ENCODE measurements at regions not wholly inside any gene's neighbourhood (a gene's known extent, or its start where the extent isn't known, plus 50 kb on each side); places are given as distances from the start of the nearest gene placed in this dataset.

DNA sequence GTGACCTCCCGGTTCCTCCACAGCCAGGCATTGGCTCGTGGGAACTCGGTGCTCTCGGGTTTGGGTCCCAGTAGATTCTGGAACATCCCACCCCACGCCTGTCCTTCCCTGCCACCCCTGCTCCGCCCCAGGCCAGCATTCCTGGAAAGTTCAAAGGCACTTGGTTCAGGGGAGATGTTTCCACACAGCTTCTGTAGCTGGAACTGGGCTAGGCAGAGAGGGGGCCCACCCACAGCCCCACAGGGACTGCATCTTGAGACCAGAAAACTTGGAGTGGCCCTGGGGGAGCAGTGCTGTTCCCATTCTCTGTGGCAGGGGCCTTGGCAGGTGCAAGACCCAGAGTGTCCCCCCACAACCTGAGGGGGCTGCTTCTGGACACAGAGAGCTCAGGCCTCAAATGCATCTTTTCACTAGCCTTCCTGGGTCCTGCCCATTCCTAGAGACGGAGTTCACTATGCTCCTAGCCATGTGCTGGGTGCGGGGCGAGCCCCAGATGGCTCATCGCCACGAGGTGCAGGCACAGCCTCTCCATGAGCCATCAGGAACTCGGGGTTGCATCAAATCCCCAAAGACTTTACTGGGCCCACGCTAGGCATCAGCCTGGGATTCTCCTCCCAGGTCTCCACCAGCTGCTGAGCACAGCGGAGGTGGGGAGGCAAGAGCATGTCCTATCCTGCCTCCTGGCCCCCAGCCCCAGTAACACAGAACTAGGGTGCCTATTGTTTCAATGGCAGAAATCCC lies 68.7 kb downstream of the ZFP36L2 start:
- WGBS (ENCODE audit: insufficient coverage, insufficient replicate concordance, low lambda C conversion rate, missing lambda C conversion rate) = 78% methylated on average over 14 of the region's 14 CpGs

DNA sequence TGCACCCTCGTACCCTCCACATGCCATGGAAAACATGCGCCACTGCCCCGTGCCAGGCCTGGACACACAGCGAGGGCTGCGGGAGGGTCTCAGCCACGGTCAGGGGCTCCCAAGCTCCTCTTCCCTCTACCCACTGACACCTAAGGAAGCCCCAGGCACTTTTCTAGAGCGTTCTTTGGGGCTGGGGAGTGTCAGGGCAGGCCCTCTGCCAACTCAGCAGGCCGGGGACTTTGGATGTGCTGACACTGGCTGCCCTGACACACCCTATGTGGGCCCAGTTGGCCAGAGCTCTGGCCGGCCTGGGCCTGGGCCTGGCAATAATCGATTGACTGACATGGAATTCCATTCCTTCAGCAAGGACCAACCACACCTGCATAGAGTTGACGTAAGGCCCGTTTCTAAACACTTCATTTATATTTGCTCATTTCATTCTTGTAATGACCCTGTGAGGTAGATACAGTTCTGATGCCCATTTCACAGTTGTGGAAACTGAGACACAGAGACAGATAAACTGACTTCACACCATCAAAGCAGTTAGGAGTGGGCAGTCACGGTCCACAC lies 70.5 kb downstream of the ZFP36L2 start:
- intact Hi-C loops (cut with micrococcal nuclease; ENCODE audit: unreplicated experiment) = no loop called here
- in situ Hi-C loops (cut with MboI) = no loop called here
- DNase-seq (ENCODE audit: low read depth, low spot score) (no peak), FAIRE-seq (no peak), ATAC-seq (no peak)
- ChIA-PET SMC1A (ENCODE audit: uncharacterized antibody, unreplicated experiment) (no interaction called here), RAD21 (ENCODE audit: unreplicated experiment) (no interaction called here), POLR2A (interaction anchor here (1.6 kb wide), 1 partner anchor 21 kb away, joined by 3 read pairs; no protein-coding TSS in a partner anchor), CTCF (no interaction called here)
- Histone ChIP-seq H3K79me2 (ENCODE audit: control insufficient read depth, insufficient read depth, low read length) (no peaks in the 10 kb centered on the region), H3K27me3 (replicated peaks in 1 of 2; ENCODE audit: control insufficient read depth in 2 of 2, insufficient read depth in 2 of 2, low read length in 1 of 2) (no peaks in the 10 kb centered on the region), H3K4me1 (ENCODE audit: control insufficient read depth, insufficient read depth, low read length) (peaks cover 23% of the 10 kb centered on the region), H3K36me3 (ENCODE audit: control insufficient read depth in 2 of 2, insufficient read depth in 2 of 2, low read length in 1 of 2) (no peaks in the 10 kb centered on the region), H3K4me2 (ENCODE audit: control insufficient read depth, insufficient read depth) (no peak overlapping the region), H4K20me1 (ENCODE audit: control insufficient read depth, insufficient read depth) (no peaks in the 10 kb centered on the region), H3K4me3 (no peak overlapping the region), H3K9ac (ENCODE audit: control insufficient read depth, insufficient read depth, low read length) (no peak overlapping the region), H3K27ac (ENCODE audit: control insufficient read depth, insufficient read depth) (no peak overlapping the region), H3K9me3 (replicated peaks; ENCODE audit: control insufficient read depth, insufficient read depth, low read length) (no peaks in the 10 kb centered on the region), H2AFZ (ENCODE audit: control insufficient read depth, low read depth, low read length) (no peak overlapping the region)
- BruUV-seq (replicated peaks) = no TSS peak
- WGBS (ENCODE audit: insufficient coverage, insufficient replicate concordance, low lambda C conversion rate, missing lambda C conversion rate) = 70% methylated on average over 13 of the region's 13 CpGs
- no peak for TF ChIP-seq YBX1 (IDR thresholded peaks at IDR 0.05)
- TF ChIP-seq, protein P1, sequence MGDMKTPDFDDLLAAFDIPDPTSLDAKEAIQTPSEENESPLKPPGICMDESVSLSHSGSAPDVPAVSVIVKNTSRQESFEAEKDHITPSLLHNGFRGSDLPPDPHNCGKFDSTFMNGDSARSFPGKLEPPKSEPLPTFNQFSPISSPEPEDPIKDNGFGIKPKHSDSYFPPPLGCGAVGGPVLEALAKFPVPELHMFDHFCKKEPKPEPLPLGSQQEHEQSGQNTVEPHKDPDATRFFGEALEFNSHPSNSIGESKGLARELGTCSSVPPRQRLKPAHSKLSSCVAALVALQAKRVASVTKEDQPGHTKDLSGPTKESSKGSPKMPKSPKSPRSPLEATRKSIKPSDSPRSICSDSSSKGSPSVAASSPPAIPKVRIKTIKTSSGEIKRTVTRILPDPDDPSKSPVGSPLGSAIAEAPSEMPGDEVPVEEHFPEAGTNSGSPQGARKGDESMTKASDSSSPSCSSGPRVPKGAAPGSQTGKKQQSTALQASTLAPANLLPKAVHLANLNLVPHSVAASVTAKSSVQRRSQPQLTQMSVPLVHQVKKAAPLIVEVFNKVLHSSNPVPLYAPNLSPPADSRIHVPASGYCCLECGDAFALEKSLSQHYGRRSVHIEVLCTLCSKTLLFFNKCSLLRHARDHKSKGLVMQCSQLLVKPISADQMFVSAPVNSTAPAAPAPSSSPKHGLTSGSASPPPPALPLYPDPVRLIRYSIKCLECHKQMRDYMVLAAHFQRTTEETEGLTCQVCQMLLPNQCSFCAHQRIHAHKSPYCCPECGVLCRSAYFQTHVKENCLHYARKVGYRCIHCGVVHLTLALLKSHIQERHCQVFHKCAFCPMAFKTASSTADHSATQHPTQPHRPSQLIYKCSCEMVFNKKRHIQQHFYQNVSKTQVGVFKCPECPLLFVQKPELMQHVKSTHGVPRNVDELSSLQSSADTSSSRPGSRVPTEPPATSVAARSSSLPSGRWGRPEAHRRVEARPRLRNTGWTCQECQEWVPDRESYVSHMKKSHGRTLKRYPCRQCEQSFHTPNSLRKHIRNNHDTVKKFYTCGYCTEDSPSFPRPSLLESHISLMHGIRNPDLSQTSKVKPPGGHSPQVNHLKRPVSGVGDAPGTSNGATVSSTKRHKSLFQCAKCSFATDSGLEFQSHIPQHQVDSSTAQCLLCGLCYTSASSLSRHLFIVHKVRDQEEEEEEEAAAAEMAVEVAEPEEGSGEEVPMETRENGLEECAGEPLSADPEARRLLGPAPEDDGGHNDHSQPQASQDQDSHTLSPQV (IDR thresholded peaks at IDR 0.05) = no peak
- TF ChIP-seq GABPA (IDR thresholded peaks at IDR 0.05; ENCODE audit: low read depth) = no peak
- no peak for TF ChIP-seq JUNB (IDR thresholded peaks at IDR 0.05)
- TF ChIP-seq, protein P2, sequence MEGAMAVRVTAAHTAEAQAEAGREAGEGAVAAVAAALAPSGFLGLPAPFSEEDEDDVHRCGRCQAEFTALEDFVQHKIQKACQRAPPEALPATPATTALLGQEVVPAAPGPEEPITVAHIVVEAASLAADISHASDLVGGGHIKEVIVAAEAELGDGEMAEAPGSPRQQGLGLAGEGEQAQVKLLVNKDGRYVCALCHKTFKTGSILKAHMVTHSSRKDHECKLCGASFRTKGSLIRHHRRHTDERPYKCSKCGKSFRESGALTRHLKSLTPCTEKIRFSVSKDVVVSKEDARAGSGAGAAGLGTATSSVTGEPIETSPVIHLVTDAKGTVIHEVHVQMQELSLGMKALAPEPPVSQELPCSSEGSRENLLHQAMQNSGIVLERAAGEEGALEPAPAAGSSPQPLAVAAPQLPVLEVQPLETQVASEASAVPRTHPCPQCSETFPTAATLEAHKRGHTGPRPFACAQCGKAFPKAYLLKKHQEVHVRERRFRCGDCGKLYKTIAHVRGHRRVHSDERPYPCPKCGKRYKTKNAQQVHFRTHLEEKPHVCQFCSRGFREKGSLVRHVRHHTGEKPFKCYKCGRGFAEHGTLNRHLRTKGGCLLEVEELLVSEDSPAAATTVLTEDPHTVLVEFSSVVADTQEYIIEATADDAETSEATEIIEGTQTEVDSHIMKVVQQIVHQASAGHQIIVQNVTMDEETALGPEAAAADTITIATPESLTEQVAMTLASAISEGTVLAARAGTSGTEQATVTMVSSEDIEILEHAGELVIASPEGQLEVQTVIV (IDR thresholded peaks at IDR 0.05; ENCODE audit: borderline replicate concordance, partially characterized antibody) = no peak

More for the DNA sequence above, 68.7 kb downstream of the ZFP36L2 start:
- ChIA-PET POLR2A (no interaction called here), SMC1A (ENCODE audit: uncharacterized antibody, unreplicated experiment) (interaction anchor here (0.9 kb wide), 1 partner anchor 71 kb away, joined by 4 read pairs; no protein-coding TSS in a partner anchor), CTCF (interaction anchor here (0.9 to 1.2 kb wide), 4 partner anchors 13 to 64 kb away, joined by 3 to 5 read pairs (median 3); no protein-coding TSS in a partner anchor), RAD21 (ENCODE audit: unreplicated experiment) (interaction anchor here (0.6 to 2.0 kb wide), 5 partner anchors 29 to 71 kb away, joined by 3 to 9 read pairs (median 3); no protein-coding TSS in a partner anchor)
- Histone ChIP-seq H3K4me1 (ENCODE audit: control insufficient read depth, insufficient read depth, low read length) (peaks cover 23% of the 10 kb centered on the region), H3K36me3 (ENCODE audit: control insufficient read depth in 2 of 2, insufficient read depth in 2 of 2, low read length in 1 of 2) (no peaks in the 10 kb centered on the region), H4K20me1 (ENCODE audit: control insufficient read depth, insufficient read depth) (no peaks in the 10 kb centered on the region), H3K27me3 (replicated peaks in 1 of 2; ENCODE audit: control insufficient read depth in 2 of 2, insufficient read depth in 2 of 2, low read length in 1 of 2) (no peaks in the 10 kb centered on the region), H3K79me2 (ENCODE audit: control insufficient read depth, insufficient read depth, low read length) (no peaks in the 10 kb centered on the region), H2AFZ (ENCODE audit: control insufficient read depth, low read depth, low read length) (no peak overlapping the region), H3K4me3 (no peak overlapping the region), H3K9ac (ENCODE audit: control insufficient read depth, insufficient read depth, low read length) (no peak overlapping the region), H3K9me3 (replicated peaks; ENCODE audit: control insufficient read depth, insufficient read depth, low read length) (no peaks in the 10 kb centered on the region), H3K4me2 (ENCODE audit: control insufficient read depth, insufficient read depth) (no peak overlapping the region), H3K27ac (ENCODE audit: control insufficient read depth, insufficient read depth) (no peak overlapping the region)
- no TSS peak for BruUV-seq (replicated peaks)
- intact Hi-C loops (cut with micrococcal nuclease; ENCODE audit: unreplicated experiment) (no loop called here), in situ Hi-C loops (cut with MboI) (no loop called here)
- no peak for TF ChIP-seq BMI1 (IDR thresholded peaks at IDR 0.05; ENCODE audit: borderline replicate concordance)
- TF ChIP-seq, protein P3, sequence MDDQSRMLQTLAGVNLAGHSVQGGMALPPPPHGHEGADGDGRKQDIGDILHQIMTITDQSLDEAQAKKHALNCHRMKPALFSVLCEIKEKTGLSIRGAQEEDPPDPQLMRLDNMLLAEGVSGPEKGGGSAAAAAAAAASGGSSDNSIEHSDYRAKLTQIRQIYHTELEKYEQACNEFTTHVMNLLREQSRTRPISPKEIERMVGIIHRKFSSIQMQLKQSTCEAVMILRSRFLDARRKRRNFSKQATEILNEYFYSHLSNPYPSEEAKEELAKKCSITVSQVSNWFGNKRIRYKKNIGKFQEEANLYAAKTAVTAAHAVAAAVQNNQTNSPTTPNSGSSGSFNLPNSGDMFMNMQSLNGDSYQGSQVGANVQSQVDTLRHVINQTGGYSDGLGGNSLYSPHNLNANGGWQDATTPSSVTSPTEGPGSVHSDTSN (IDR thresholded peaks at IDR 0.05; ENCODE audit: insufficient replicate concordance, low read depth, low read length) = no peak
- DNase-seq (ENCODE audit: low read depth, low spot score) (no peak), FAIRE-seq (no peak), ATAC-seq (no peak)
